ENCODE measurements at regions not wholly inside any gene's neighbourhood (a gene's known extent, or its start where the extent isn't known, plus 50 kb on each side); places are given as distances from the start of the nearest gene placed in this dataset.

DNA sequence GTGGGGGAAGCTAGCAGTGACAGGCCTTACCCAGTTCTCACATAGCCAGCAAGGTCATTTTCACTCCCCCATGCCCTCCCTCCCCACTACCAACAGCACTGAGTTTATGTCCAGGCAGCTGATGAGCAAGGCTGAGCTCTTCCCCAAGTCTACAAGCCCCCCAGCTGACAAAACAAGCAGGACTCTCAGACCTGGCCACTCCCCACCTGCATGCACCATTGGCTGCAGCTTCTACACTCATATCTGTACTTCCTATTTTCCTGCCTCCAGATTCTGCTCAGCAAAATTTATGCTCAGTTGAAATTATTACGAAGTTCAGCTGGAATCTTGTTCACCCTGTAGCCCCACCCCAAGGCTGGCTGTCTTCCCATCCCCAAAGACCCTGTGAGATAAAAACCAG is 339.3 kb downstream of the ARL6IP6 start:
- TF ChIP-seq, protein P1, sequence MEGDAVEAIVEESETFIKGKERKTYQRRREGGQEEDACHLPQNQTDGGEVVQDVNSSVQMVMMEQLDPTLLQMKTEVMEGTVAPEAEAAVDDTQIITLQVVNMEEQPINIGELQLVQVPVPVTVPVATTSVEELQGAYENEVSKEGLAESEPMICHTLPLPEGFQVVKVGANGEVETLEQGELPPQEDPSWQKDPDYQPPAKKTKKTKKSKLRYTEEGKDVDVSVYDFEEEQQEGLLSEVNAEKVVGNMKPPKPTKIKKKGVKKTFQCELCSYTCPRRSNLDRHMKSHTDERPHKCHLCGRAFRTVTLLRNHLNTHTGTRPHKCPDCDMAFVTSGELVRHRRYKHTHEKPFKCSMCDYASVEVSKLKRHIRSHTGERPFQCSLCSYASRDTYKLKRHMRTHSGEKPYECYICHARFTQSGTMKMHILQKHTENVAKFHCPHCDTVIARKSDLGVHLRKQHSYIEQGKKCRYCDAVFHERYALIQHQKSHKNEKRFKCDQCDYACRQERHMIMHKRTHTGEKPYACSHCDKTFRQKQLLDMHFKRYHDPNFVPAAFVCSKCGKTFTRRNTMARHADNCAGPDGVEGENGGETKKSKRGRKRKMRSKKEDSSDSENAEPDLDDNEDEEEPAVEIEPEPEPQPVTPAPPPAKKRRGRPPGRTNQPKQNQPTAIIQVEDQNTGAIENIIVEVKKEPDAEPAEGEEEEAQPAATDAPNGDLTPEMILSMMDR (IDR thresholded peaks at IDR 0.05): no peak
- TF ChIP-seq EZH2 (IDR thresholded peaks at IDR 0.05) (no peak), EZH2phosphoT487 (IDR thresholded peaks at IDR 0.05) (no peak)
